ENCODE measurements at regions not wholly inside any gene's neighbourhood (a gene's known extent, or its start where the extent isn't known, plus 50 kb on each side); places are given as distances from the start of the nearest gene placed in this dataset.

- H3K27ac ChIP-seq: no peak overlapping the region
- H3K4me3 ChIP-seq: no peak overlapping the region
- no peaks in the 10 kb centered on the region for H3K9me3 ChIP-seq
- H3K27me3 ChIP-seq: no peaks in the 10 kb centered on the region
- WGBS, 2 donors: 85 to 95% methylated on average over 1 of the region's 1 CpG
- no peaks in the 10 kb centered on the region for H3K36me3 ChIP-seq (ENCODE audit: low read depth, missing control alignments)
- TF ChIP-seq POLR2A (IDR thresholded peaks at IDR 0.05) (no peak), CTCF (IDR thresholded peaks at IDR 0.05) (no peak)
- H3K4me1 ChIP-seq: no peaks in the 10 kb centered on the region
- intact Hi-C loops (cut with DNase I; ENCODE audit: low total_unique reads): no loop called here
- no peak for DNase-seq
Measured at GRCh38 chr13:67306742-67307141, 76.6 kb upstream of the PCDH9 start.

GRCh38 chr13:67303661-67304333, 73.7 kb upstream of the PCDH9 start:
- no peaks in the 10 kb centered on the region for H3K36me3 ChIP-seq (ENCODE audit: low read depth, missing control alignments)
- no peaks in the 10 kb centered on the region for H3K9me3 ChIP-seq
- DNase-seq: no peak
- no peaks in the 10 kb centered on the region for H3K27me3 ChIP-seq
- no peak for TF ChIP-seq POLR2A (IDR thresholded peaks at IDR 0.05)
- TF ChIP-seq CTCF (IDR thresholded peaks at IDR 0.05): no peak
- no peak overlapping the region for H3K4me3 ChIP-seq
- 68 to 69% methylated on average over 6 of the region's 6 CpGs for WGBS, 2 donors
- intact Hi-C loops (cut with DNase I; ENCODE audit: low total_unique reads): no loop called here
- no peak overlapping the region for H3K27ac ChIP-seq
- no peaks in the 10 kb centered on the region for H3K4me1 ChIP-seq

GRCh38 chr13:67299751-67300150, 69.6 kb upstream of the PCDH9 start:
- no peak overlapping the region for H3K4me3 ChIP-seq
- H3K9me3 ChIP-seq: no peaks in the 10 kb centered on the region
- 77 to 85% methylated on average over 3 of the region's 3 CpGs for WGBS, 2 donors
- no peaks in the 10 kb centered on the region for H3K27me3 ChIP-seq
- no peak for DNase-seq
- TF ChIP-seq CTCF (IDR thresholded peaks at IDR 0.05): no peak
- no peak for TF ChIP-seq POLR2A (IDR thresholded peaks at IDR 0.05)
- H3K27ac ChIP-seq: no peak overlapping the region
- H3K36me3 ChIP-seq (ENCODE audit: low read depth, missing control alignments): no peaks in the 10 kb centered on the region
- no peaks in the 10 kb centered on the region for H3K4me1 ChIP-seq
- intact Hi-C loops (cut with DNase I; ENCODE audit: low total_unique reads): no loop called here

GRCh38 chr13:67299072-67299635, 69.0 kb upstream of the PCDH9 start:
- no peaks in the 10 kb centered on the region for H3K27me3 ChIP-seq
- WGBS, 2 donors: 79 to 88% methylated on average over 1 of the region's 1 CpG
- H3K4me3 ChIP-seq: no peak overlapping the region
- intact Hi-C loops (cut with DNase I; ENCODE audit: low total_unique reads): no loop called here
- DNase-seq: no peak
- no peaks in the 10 kb centered on the region for H3K9me3 ChIP-seq
- H3K36me3 ChIP-seq (ENCODE audit: low read depth, missing control alignments): no peaks in the 10 kb centered on the region
- no peak overlapping the region for H3K27ac ChIP-seq
- TF ChIP-seq POLR2A (IDR thresholded peaks at IDR 0.05) (no peak), CTCF (IDR thresholded peaks at IDR 0.05) (no peak)
- H3K4me1 ChIP-seq: no peaks in the 10 kb centered on the region

- Histone ChIP-seq H3K36me3 (ENCODE audit: low read depth, missing control alignments) (no peaks in the 10 kb centered on the region), H3K27me3 (no peaks in the 10 kb centered on the region), H3K9me3 (no peaks in the 10 kb centered on the region), H3K27ac (no peak overlapping the region), H3K4me1 (no peaks in the 10 kb centered on the region), H3K4me3 (no peak overlapping the region)
- intact Hi-C loops (cut with DNase I; ENCODE audit: low total_unique reads): no loop called here
- no peak for DNase-seq
- TF ChIP-seq POLR2A (IDR thresholded peaks at IDR 0.05) (no peak), CTCF (IDR thresholded peaks at IDR 0.05) (no peak)
Measured at GRCh38 chr13:67298297-67298696, 68.2 kb upstream of the PCDH9 start.
